ENCODE measurements at regions not wholly inside any gene's neighbourhood (a gene's known extent, or its start where the extent isn't known, plus 50 kb on each side); places are given as distances from the start of the nearest gene placed in this dataset.
"Not testable (repeated sequence)": the region's sequence is repeated elsewhere in the genome, so short reads cannot be mapped to it uniquely, and the experiment has no call there.

GRCh38 chr1:112855152-112855828 is 100.7 kb downstream of the SLC16A1 start:
- Histone ChIP-seq H3K27ac (ENCODE audit: low read depth, low read length) (no peak overlapping the region), H3K9me3 (ENCODE audit: control insufficient read depth, insufficient read depth, low read length) (no peaks in the 10 kb centered on the region), H3F3A (ENCODE audit: control insufficient read depth, insufficient read depth) (no peaks in the 10 kb centered on the region), H4K20me1 (ENCODE audit: control insufficient read depth, insufficient read depth, low read depth, low read length) (no peaks in the 10 kb centered on the region), H3K4me3 (ENCODE audit: low read length) (no peak overlapping the region), H3K4me1 (ENCODE audit: control insufficient read depth, low read length) (no peaks in the 10 kb centered on the region), H3K36me3 (ENCODE audit: control insufficient read depth, low read length) (no peaks in the 10 kb centered on the region), H3K9me2 (replicated peaks; ENCODE audit: control insufficient read depth, low read length) (no peaks in the 10 kb centered on the region), H3K4me2 (ENCODE audit: low read length) (no peak overlapping the region), H3K79me2 (ENCODE audit: control insufficient read depth, low read length) (no peaks in the 10 kb centered on the region), H3K27me3 (ENCODE audit: control insufficient read depth, low read length) (no peaks in the 10 kb centered on the region)
- no peak for TF ChIP-seq EZH2phosphoT487 (IDR thresholded peaks at IDR 0.05; ENCODE audit: borderline replicate concordance, low read length)
- TF ChIP-seq CTCF (IDR thresholded peaks at IDR 0.05; ENCODE audit: low read depth, low read length, poor library complexity, severe bottlenecking), result no peak

- not testable (repeated sequence) for H3K27me3 ChIP-seq (ENCODE audit: control insufficient read depth, low read length); H3K9me3 ChIP-seq (ENCODE audit: control insufficient read depth, insufficient read depth, low read length); H3K36me3 ChIP-seq (ENCODE audit: control insufficient read depth, low read length); H3K27ac ChIP-seq (ENCODE audit: low read depth, low read length); H3F3A ChIP-seq (ENCODE audit: control insufficient read depth, insufficient read depth); H3K4me2 ChIP-seq (ENCODE audit: low read length); H3K79me2 ChIP-seq (ENCODE audit: control insufficient read depth, low read length); H3K4me1 ChIP-seq (ENCODE audit: control insufficient read depth, low read length); H3K4me3 ChIP-seq (ENCODE audit: low read length); H4K20me1 ChIP-seq (ENCODE audit: control insufficient read depth, insufficient read depth, low read depth, low read length); H3K9me2 ChIP-seq (replicated peaks; ENCODE audit: control insufficient read depth, low read length)
Measured at GRCh38 chr1:112854368-112854984, 101.5 kb downstream of the SLC16A1 start.

- not testable (repeated sequence) for H3K27ac ChIP-seq (ENCODE audit: low read depth, low read length); H3K4me2 ChIP-seq (ENCODE audit: low read length); H3K4me1 ChIP-seq (ENCODE audit: control insufficient read depth, low read length); H3K4me3 ChIP-seq (ENCODE audit: low read length); H3K79me2 ChIP-seq (ENCODE audit: control insufficient read depth, low read length); H3K9me3 ChIP-seq (ENCODE audit: control insufficient read depth, insufficient read depth, low read length); H3K9me2 ChIP-seq (replicated peaks; ENCODE audit: control insufficient read depth, low read length); H3K27me3 ChIP-seq (ENCODE audit: control insufficient read depth, low read length); H3F3A ChIP-seq (ENCODE audit: control insufficient read depth, insufficient read depth); H4K20me1 ChIP-seq (ENCODE audit: control insufficient read depth, insufficient read depth, low read depth, low read length); H3K36me3 ChIP-seq (ENCODE audit: control insufficient read depth, low read length)
Measured at GRCh38 chr1:112853915-112854314, 102.1 kb downstream of the SLC16A1 start.

GRCh38 chr1:112852934-112853333 is 103.1 kb downstream of the SLC16A1 start:
- Histone ChIP-seq H3K4me1 (ENCODE audit: control insufficient read depth, low read length) (no peaks in the 10 kb centered on the region), H3K4me2 (ENCODE audit: low read length) (no peak overlapping the region), H3K27me3 (ENCODE audit: control insufficient read depth, low read length) (no peaks in the 10 kb centered on the region), H3K27ac (ENCODE audit: low read depth, low read length) (no peak overlapping the region), H3K9me2 (replicated peaks; ENCODE audit: control insufficient read depth, low read length) (no peaks in the 10 kb centered on the region), H3K79me2 (ENCODE audit: control insufficient read depth, low read length) (no peaks in the 10 kb centered on the region), H3K36me3 (ENCODE audit: control insufficient read depth, low read length) (no peaks in the 10 kb centered on the region), H4K20me1 (ENCODE audit: control insufficient read depth, insufficient read depth, low read depth, low read length) (no peaks in the 10 kb centered on the region), H3F3A (ENCODE audit: control insufficient read depth, insufficient read depth) (no peaks in the 10 kb centered on the region), H3K9me3 (ENCODE audit: control insufficient read depth, insufficient read depth, low read length) (no peaks in the 10 kb centered on the region), H3K4me3 (ENCODE audit: low read length) (no peak overlapping the region)
- TF ChIP-seq CTCF (IDR thresholded peaks at IDR 0.05; ENCODE audit: low read depth, low read length, poor library complexity, severe bottlenecking), result no peak
- TF ChIP-seq EZH2phosphoT487 (IDR thresholded peaks at IDR 0.05; ENCODE audit: borderline replicate concordance, low read length), result no peak
